Skin of body (tissue), 2 donors: ENCODE measurements at regions not wholly inside any gene's neighbourhood (a gene's known extent, or its start where the extent isn't known, plus 50 kb on each side); places are given as distances from the start of the nearest gene placed in this dataset. TPM values are rescaled to one million over a fixed set of nuclear protein-coding genes. Genes with fewer than 3 reads are reported as not detected.

Experiments
- DNase-seq: peaks from one replicate; lab custom pipeline; 2025; lab: John Stamatoyannopoulos, UW
- small RNA-seq: library from RNA; depleted of rRNA; stranded (forward); fragments of <200 nt; gene quantifications from one replicate; pipeline ENCODE3, GENCODE V24; 2014; ENCODE audit warnings: low replicate concordance

- no peak for DNase-seq
Observed at GRCh38 chr12:96132819-96133218, 61.4 kb upstream of the ELK3 start.

GRCh38 chr12:96134200-96134599 lies 60.0 kb upstream of the ELK3 start:
- no peak for DNase-seq

- no peak for DNase-seq
Observed at GRCh38 chr12:96136161-96136560, 58.0 kb upstream of the ELK3 start.

GRCh38 chr12:96136725-96137378 lies 57.3 kb upstream of the ELK3 start:
- no peak for DNase-seq

- no peak for DNase-seq
Observed at GRCh38 chr12:96140174-96140573, 54.0 kb upstream of the ELK3 start.

GRCh38 chr12:96141216-96141912 lies 52.8 kb upstream of the ELK3 start:
- DNase-seq = no peak

GRCh38 chr12:96143392-96143791 lies 50.8 kb upstream of the ELK3 start:
- no peak for DNase-seq

GRCh38 chr12:96143827-96144565 lies 50.2 kb upstream of the ELK3 start:
- DNase-seq = no peak

Small RNAs in the stretch of these regions (small RNA-seq; reads per million reads assigned to genes)
- gene RN7SL88P = not detected
